GM18517 (cell line): ENCODE measurements at regions not wholly inside any gene's neighbourhood (a gene's known extent, or its start where the extent isn't known, plus 50 kb on each side); places are given as distances from the start of the nearest gene placed in this dataset.
"Not testable (repeated sequence)": the region's sequence is repeated elsewhere in the genome, so short reads cannot be mapped to it uniquely, and the experiment has no call there.

Source experiments
- ATAC-seq: cut with Tn5 transposase; IDR thresholded peaks from one replicate; pipeline ENCODE4 v1.9.1; 2021; ENCODE audit warnings: mild to moderate bottlenecking, moderate library complexity; ENCODE audit not compliant: unreplicated experiment

GRCh38 chr18:77329651-77330050 is 80.0 kb downstream of the GALR1 start:
- no peak for ATAC-seq

DNA sequence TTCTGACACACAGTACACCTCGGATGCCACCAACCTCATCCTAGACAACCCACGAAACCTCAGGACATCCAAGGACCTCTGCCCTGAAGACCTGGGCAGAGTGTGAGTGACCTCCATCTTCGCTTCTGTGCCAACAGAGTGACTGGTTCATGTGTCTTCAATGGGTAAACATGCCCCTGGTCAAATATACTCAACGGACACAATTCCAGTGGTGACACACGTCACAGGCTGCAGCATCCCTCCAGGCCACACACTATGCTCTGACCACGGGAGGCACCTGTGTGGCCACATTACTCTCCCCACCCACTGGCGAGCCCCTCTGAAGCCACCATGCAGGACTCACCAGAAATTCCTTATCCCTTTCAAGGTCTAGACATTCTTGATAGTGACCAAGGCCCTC is 85.2 kb downstream of the GALR1 start:
- ATAC-seq, result no peak

GRCh38 chr18:77337604-77338003 is 88.0 kb downstream of the GALR1 start:
- no peak for ATAC-seq

- no peak for ATAC-seq
Measured at GRCh38 chr18:77339093-77339492, 89.4 kb downstream of the GALR1 start.

GRCh38 chr18:77339623-77340022 is 90.0 kb downstream of the GALR1 start:
- ATAC-seq, result no peak

DNA sequence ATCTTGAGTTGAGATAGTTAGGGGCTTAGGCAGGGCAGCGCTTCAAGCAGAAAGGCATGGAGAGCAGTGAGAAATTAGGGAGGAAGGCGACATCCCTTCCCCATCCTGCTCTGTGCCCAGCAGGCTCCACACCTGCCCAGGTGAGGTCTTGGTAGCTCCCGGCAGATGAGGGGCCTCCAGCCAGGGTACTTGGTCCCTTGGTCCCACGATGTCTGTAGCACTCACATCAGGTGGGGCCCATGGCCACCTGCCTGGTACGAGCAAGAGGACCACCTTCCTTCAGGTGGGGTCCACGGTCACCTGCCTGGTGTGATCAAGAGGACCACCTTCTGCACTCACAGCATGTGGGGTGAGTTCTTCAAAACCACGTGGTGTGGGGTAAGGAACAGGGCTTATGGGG is 91.2 kb downstream of the GALR1 start:
- no peak for ATAC-seq

DNA sequence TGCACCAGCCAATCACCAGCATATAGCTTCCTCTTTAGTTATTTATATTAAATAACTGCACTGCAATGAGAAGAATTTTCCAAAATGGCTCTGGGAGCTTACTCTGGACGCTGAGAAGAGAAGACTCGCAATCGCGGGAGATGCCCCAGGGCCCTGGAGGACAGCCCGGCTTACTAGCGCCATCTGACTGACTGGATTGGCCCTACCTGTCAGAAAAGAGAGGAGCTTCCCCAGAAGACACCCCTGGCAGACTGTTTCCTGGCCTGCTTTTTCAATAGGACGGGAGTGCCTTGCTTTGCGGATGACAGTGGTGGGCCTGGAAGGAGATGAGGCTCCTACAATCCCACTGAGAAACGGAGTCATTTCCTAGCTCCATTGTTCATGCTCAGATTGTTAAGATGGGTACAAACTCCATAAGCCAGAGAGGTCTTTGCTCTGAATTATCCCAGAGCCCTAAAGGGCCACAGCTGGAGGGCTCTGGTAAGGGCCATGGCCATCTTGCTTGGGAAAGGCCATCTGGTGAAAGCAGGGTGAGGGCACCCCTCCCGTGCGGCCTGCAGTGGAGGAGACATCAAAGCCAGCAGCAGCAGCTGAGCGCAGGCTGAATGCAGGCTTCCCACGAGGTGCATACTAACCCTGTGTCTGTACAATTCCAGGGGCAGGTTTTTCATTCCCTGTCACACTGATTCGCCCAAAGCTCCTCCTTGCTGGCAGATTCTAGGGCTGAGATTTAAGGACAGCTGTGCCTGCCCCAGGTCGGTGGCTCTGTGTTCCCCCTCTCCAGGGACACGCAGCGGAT is 92.1 kb downstream of the GALR1 start:
- no peak for ATAC-seq

GRCh38 chr18:77342736-77343135 is 93.1 kb downstream of the GALR1 start:
- ATAC-seq, result no peak

- no peak for ATAC-seq
Measured at GRCh38 chr18:77343846-77344510, 94.3 kb downstream of the GALR1 start.

GRCh38 chr18:77344786-77345500 is 95.3 kb downstream of the GALR1 start:
- ATAC-seq, result no peak

- ATAC-seq, result no peak
Measured at GRCh38 chr18:77346208-77346810, 96.7 kb downstream of the GALR1 start.

DNA sequence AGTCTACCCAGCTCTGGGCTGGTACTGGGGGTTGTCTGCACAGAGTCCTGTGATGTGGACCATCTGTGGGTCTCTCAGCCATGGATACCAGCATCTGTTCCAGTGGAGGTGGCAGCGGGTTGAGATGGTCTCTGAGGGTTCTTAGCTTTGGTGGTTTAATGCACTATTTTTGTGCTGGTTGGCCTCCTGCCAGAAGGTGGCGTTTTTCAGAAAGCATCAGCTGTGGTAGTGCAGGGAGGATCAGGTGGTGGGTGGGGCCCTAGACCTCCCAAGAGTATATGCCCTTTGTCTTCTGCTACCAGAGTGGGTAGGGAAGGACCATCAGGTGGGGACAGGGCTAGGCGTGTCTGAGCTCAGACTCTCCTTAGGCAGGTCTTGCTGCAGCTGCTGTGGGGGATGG is 103.7 kb downstream of the GALR1 start:
- ATAC-seq, result not testable (repeated sequence)

DNA sequence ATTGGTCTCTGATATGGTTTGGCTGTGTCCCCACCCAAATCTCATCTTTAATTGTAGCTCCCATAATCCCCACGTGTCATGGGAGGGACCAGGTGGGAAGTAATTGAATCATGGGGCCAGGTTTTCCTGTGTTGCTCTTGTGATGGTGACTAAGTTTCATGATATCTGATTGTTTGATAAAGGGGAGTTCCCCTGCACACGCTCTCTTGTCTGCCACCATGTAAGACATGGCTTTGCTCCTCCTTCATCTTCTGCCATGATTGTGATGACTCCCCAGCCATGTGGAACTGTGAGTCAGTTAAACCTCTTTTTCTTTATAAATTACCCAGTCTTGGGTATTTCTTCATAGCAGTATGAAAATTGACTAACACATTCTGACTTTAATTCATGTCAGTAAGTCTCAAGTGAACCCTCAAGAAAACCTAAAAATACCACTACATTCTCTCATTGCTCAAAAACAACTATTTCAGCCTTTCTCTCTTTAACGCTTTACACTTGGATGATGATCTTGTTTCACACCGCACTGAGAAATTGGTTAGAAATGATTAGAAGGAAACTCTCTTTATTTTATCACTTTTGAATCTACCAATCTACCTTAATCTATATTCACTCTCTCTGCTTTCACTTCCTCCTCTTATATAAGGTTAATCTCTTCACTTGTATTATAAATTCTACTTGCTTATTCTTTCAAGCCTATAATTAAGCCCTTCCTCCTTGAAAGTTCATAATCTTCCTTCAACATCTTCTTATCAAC is 110.1 kb downstream of the GALR1 start:
- ATAC-seq, result no peak

DNA sequence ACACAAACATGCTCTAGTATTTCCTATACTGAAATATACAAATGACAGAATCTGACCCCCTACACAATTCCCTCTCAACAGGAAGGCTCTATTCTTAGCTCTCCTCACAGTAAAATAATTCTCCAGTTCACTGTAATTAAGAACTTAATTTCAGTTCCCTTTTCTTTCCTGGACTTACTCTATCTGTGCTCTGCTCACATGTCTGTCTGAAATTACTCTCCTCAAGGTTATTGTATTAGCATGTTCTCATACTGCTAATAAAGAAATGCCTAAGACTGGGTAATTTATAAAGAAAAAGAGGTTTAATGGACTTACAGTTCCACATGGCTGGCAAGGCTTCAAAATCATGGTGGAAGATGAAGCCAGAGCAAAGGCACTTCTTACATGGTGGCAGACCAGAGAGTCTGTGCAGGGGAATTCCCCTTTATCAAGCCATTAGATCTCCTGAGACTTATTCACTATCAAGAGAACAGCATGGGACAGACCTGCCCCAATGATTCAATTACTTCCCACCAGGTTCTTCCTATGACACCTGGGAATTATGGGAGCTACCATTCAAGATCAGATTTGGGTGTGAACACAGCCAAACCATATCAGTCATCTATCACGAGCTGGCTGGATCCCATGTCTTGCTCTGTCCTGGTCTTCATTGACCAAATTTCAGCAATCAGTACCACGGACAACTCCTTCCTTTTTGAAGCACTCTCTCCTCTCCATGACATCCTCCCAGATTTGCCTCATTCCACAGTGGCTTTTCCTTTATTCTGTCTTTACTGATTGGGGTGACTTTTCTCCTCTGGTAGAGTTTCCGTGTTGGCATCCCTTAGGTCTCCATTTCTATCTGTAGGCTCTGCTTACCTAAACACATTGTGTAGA is 110.9 kb downstream of the GALR1 start:
- peak; percentile 56 for ATAC-seq

GRCh38 chr18:77361382-77361781 is 111.7 kb downstream of the GALR1 start:
- ATAC-seq, result no peak

- no peak for ATAC-seq
Measured at GRCh38 chr18:77365667-77366066, 116.0 kb downstream of the GALR1 start.

DNA sequence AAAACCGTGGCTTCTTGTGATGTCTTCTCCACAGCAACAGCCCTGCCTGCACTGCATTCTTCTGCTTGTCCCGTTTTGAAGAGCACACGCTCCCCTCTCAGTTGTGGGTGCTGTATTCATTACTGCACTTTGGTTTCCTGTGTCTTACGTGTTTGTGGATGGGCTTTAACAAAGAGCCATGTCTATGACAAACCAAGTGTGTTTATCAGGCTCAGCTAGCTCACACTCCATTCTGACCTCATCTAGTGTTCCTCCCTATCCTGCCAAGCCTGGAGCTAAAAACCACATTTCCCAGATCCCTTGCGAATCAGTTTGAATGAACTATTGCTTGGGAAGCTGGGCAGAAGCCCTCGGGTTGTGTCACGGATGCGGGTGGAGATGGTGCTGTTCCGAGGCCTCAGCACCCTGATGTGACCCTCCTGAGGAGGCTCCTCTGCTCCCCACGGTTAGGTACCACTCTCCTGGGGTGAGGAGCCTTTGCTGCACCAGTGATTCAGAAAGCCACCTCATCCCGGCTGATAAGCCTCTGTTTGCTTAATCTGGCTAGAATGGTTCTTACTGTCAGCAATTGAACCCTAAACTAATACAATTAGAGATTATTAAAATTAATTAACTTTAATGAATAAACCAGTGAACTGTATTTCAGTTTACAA is 116.5 kb downstream of the GALR1 start:
- no peak for ATAC-seq

GRCh38 chr18:77366720-77367641 is 117.3 kb downstream of the GALR1 start:
- no peak for ATAC-seq
